HEK293T (cell line): ENCODE measurements at regions not wholly inside any gene's neighbourhood (a gene's known extent, or its start where the extent isn't known, plus 50 kb on each side); places are given as distances from the start of the nearest gene placed in this dataset.

Experiments used
- CTCF ChIA-PET: fragments of 350-600 bp; formaldehyde crosslinking; extraction: SDS; loops from one replicate; lab custom pipeline; 2021; ENCODE audit warnings: antibody characterized with exemption, inconsistent platforms; lab: Yijun Ruan, JAX
- POLR2A ChIA-PET: fragments of 350-600 bp; formaldehyde crosslinking; extraction: SDS; loops from one replicate; lab custom pipeline; 2020; ENCODE audit warnings: antibody characterized with exemption, inconsistent platforms; lab: Yijun Ruan, JAX
- DNase-seq: peaks from one replicate; pipeline ENCODE4 v3.0.0; 2012; ENCODE audit warnings: mixed read lengths; ENCODE audit errors: extremely low spot score
- ARNT ChIP-seq: fragments of 450-650 bp; IDR thresholded peaks from 2 replicates; pipeline ENCODE4 v1.6.1; 2017; ENCODE audit warnings: mild to moderate bottlenecking
- BHLHE40 ChIP-seq: fragments of 450-650 bp; IDR thresholded peaks from 2 replicates; pipeline ENCODE4 v1.6.1; 2016; ENCODE audit warnings: mild to moderate bottlenecking, moderate library complexity, borderline replicate concordance
- CTBP1 ChIP-seq: fragments of 450-650 bp; IDR thresholded peaks from 2 replicates; pipeline ENCODE4 v1.6.1; 2016; ENCODE audit warnings: borderline replicate concordance
- ELF4 ChIP-seq: fragments of 450-650 bp; IDR thresholded peaks from 2 replicates; pipeline ENCODE4 v1.6.1; 2017; ENCODE audit warnings: antibody characterized with exemption
- FOXA1 ChIP-seq: fragments of 450-650 bp; IDR thresholded peaks from 2 replicates; pipeline ENCODE4 v1.6.1; 2016; ENCODE audit warnings: mild to moderate bottlenecking
- FOXK2 ChIP-seq: fragments of 450-650 bp; IDR thresholded peaks from 2 replicates; pipeline ENCODE4 v1.6.1; 2016; ENCODE audit warnings: mild to moderate bottlenecking
- FOXM1 ChIP-seq: fragments of 450-650 bp; IDR thresholded peaks from 2 replicates; pipeline ENCODE4 v1.6.1; 2017; ENCODE audit warnings: mild to moderate bottlenecking, borderline replicate concordance
- HDGF ChIP-seq: fragments of 450-650 bp; IDR thresholded peaks from 2 replicates; pipeline ENCODE4 v1.6.1; 2017; ENCODE audit warnings: antibody characterized with exemption, borderline replicate concordance
- L3MBTL2 ChIP-seq: fragments of 450-650 bp; conservative IDR thresholded peaks from 2 replicates; pipeline ENCODE4 v1.6.1; 2016; ENCODE audit warnings: mild to moderate bottlenecking
- LEF1 ChIP-seq: fragments of 450-650 bp; IDR thresholded peaks from 2 replicates; pipeline ENCODE4 v1.6.1; 2017; ENCODE audit warnings: mild to moderate bottlenecking, borderline replicate concordance
- NFRKB ChIP-seq: fragments of 450-650 bp; IDR thresholded peaks from 2 replicates; pipeline ENCODE4 v1.6.1; 2016; ENCODE audit warnings: mild to moderate bottlenecking, moderate library complexity
- PKNOX1 ChIP-seq: fragments of 450-650 bp; IDR thresholded peaks from 2 replicates; pipeline ENCODE4 v1.6.1; 2016
- SP1 ChIP-seq: fragments of 450-650 bp; IDR thresholded peaks from 2 replicates; pipeline ENCODE4 v1.6.1; 2017
- SUZ12 ChIP-seq: fragments of 450-650 bp; IDR thresholded peaks from 2 replicates; pipeline ENCODE4 v1.6.1; 2016; ENCODE audit warnings: mild to moderate bottlenecking
- TARDBP ChIP-seq: fragments of 450-650 bp; IDR thresholded peaks from 2 replicates; pipeline ENCODE4 v1.6.1; 2016
- ZNF384 ChIP-seq: fragments of 450-650 bp; IDR thresholded peaks from 2 replicates; pipeline ENCODE4 v1.6.1; 2016

- POLR2A ChIA-PET: interaction anchor here (0.9 to 1.9 kb wide), 4 partner anchors 14 to 99 kb away, joined by 3 to 8 read pairs (median 3); partner anchors contain the start of gene TLE3
- CTCF ChIA-PET: interaction anchor here (1.0 kb wide), 2 partner anchors 101 to 270 kb away, joined by 3 read pairs; no protein-coding TSS in a partner anchor
- peak; percentile 68 for DNase-seq
- TF ChIP-seq HDGF (peak; percentile 50; the same call in 1 of the 2 replicates), CTBP1 (no peak; the same call in 1 of the 2 replicates), ZNF384 (no peak), PKNOX1 (peak; percentile 50; the same call in 1 of the 2 replicates), NFRKB (no peak), BHLHE40 (no peak)
Measured at GRCh38 chr15:70196372-70197316, 98.9 kb upstream of the TLE3 start.

DNA sequence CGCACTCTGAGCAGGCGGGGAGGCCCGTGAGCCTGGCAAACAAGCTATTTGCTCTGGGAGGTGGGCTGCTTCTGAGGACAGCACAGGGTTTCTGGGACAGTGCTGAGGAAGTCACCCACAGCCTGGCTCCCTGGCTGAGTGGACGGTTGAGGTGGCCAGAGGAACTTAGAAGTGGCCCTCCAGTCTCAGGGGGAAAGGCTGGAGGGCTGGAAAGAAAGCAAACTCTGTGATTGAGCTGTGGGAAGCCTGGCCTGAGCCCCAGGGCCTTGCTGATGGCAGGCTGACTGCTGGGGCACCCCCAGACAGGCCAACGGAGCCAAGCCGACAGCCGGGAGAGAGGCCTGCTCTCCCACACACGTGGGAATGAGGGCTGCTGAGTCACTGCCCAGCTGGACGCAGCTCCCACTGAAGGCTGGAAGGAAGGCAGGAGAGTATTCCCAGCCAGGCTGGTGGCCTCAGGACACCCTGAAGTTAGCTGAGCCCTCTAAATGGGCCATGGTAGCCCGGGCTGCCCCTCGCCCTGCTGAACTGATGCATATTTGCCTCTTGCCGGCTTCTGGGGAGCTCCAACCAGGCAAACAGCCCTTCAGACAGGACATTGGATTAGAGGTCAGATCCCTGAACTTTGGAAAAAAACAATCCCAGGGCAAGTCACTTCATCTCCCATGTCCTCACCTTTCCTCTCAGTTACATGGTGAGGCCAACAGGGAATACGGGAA, 98.0 kb upstream of the TLE3 start:
- POLR2A ChIA-PET: interaction anchor here (0.8 to 1.9 kb wide), 3 partner anchors 13 to 98 kb away, joined by 3 to 8 read pairs (median 3); partner anchors contain the start of gene TLE3
- CTCF ChIA-PET: no interaction called here
- no peak for DNase-seq
- TF ChIP-seq ARNT (no peak), FOXA1 (no peak), SP1 (no peak), ELF4 (no peak), SUZ12 (no peak), LEF1 (no peak), HDGF (no peak)

GRCh38 chr15:70195171-70195570, 97.5 kb upstream of the TLE3 start:
- ChIA-PET POLR2A (interaction anchor here (0.8 to 1.9 kb wide), 3 partner anchors 12 to 97 kb away, joined by 3 to 8 read pairs (median 3); partner anchors contain the start of gene TLE3), CTCF (no interaction called here)
- TF ChIP-seq FOXA1: no peak
- no peak for TF ChIP-seq LEF1
- no peak for TF ChIP-seq BHLHE40
- no peak for TF ChIP-seq ELF4
- TF ChIP-seq NFRKB: no peak
- no peak for TF ChIP-seq L3MBTL2
- TF ChIP-seq FOXM1: no peak
- no peak for TF ChIP-seq HDGF
- no peak for TF ChIP-seq ZNF384
- TF ChIP-seq CTBP1: no peak
- no peak for TF ChIP-seq PKNOX1
- TF ChIP-seq SP1: no peak
- no peak for TF ChIP-seq ARNT
- no peak for DNase-seq

DNA sequence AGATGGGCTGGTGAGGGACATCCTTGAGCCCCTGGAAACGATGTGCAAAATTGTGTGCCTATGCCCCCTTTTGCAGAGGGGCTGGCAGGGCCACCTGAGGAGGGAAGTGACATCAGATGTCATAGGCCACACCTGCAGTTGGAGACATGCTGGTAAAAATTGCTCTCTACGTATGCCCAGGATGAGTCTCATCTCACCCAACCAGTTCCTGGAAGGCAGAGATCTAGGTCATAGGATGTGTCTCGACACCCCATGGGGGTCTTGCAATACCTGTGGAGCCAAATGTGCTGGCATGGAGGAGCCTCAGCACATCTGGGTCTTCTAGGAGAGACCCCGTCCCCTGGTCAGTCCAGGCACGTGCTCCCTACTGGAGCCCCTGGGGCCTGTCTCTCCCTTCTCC, 96.5 kb upstream of the TLE3 start:
- ChIA-PET CTCF (no interaction called here), POLR2A (interaction anchor here (2.3 kb wide), 1 partner anchor 94 kb away, joined by 6 read pairs; no protein-coding TSS in a partner anchor)
- no peak for DNase-seq
- TF ChIP-seq BHLHE40 (no peak), FOXM1 (no peak), ARNT (no peak), NFRKB (no peak), CTBP1 (no peak), L3MBTL2 (no peak), LEF1 (no peak), SP1 (no peak)

DNA sequence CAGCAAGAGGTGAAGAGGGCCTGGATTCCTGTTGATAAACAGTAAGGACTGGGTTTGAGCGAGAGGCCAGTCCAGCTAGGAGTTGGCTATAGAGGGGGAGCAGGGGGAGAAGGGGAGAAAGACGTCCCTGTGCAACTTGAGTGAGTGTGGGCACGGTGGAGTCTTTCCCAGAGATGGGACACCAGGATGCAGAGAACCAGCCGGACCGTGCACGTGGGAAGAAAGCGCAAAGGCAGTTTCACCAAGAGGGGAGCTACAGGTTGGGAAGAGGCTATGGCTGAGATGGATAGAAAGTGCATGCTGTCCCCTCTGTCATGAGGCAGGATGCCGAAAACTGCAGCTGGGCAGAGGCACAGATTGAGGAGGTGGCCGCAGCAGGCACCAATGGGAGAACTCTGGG, 96.0 kb upstream of the TLE3 start:
- DNase-seq: no peak
- CTCF ChIA-PET: interaction anchor here (1.3 kb wide), 1 partner anchor 12 kb away, joined by 5 read pairs; no protein-coding TSS in a partner anchor
- POLR2A ChIA-PET: interaction anchor here (2.3 kb wide), 1 partner anchor 93 kb away, joined by 6 read pairs; no protein-coding TSS in a partner anchor
- TF ChIP-seq FOXK2: no peak
- TF ChIP-seq ELF4: no peak
- TF ChIP-seq L3MBTL2: no peak
- TF ChIP-seq BHLHE40: no peak
- TF ChIP-seq HDGF: no peak
- TF ChIP-seq NFRKB: no peak
- TF ChIP-seq PKNOX1: no peak
- no peak for TF ChIP-seq ARNT
- TF ChIP-seq FOXM1: no peak
- TF ChIP-seq LEF1: no peak
- TF ChIP-seq TARDBP: no peak
- TF ChIP-seq SP1: no peak
- no peak for TF ChIP-seq CTBP1
- no peak for TF ChIP-seq ZNF384
- no peak for TF ChIP-seq SUZ12
- no peak for TF ChIP-seq FOXA1
